H1 (cell line): ENCODE measurements at regions not wholly inside any gene's neighbourhood (a gene's known extent, or its start where the extent isn't known, plus 50 kb on each side); places are given as distances from the start of the nearest gene placed in this dataset.

Source experiments
- ATF3 ChIP-seq: IDR thresholded peaks from 2 replicates; pipeline ENCODE4 v1.6.1; 2011; ENCODE audit warnings: low read depth, mild to moderate bottlenecking, low read length; ENCODE audit not compliant: insufficient read depth
- CHD2 ChIP-seq: IDR thresholded peaks from 2 replicates; pipeline ENCODE4 v1.6.1; 2012; ENCODE audit warnings: low read length, improper control_type of control experiment
- CTCF ChIP-seq, 3 experiments: IDR thresholded peaks; 1 replicate in 2 of 3; 2 replicates in 1 of 3; pipeline versions ENCODE4 v1.5.1 to v1.6.1; 2011; ENCODE audit warnings: low read length in 3 of 3, mild to moderate bottlenecking in 3 of 3, inconsistent platforms in 2 of 3, low read depth in 1 of 3, moderate library complexity in 1 of 3; ENCODE audit not compliant: insufficient read depth in 1 of 3; ENCODE audit errors: control extremely low read depth in 1 of 3
- EP300 ChIP-seq, 2 experiments: IDR thresholded peaks; 1 replicate in 1 of 2; 2 replicates in 1 of 2; pipeline ENCODE4 v1.6.1; 2011 to 2012; ENCODE audit warnings: low read depth in 2 of 2, low read length in 2 of 2, mild to moderate bottlenecking in 2 of 2, borderline replicate concordance in 1 of 2, inconsistent platforms in 1 of 2, moderate library complexity in 1 of 2
- MAFK ChIP-seq: IDR thresholded peaks from 2 replicates; pipeline ENCODE4 v1.6.1; 2012; ENCODE audit warnings: low read depth, mild to moderate bottlenecking, improper control_type of control experiment, low read length
- SIX5 ChIP-seq: IDR thresholded peaks from 2 replicates; pipeline ENCODE4 v1.6.1; 2011; ENCODE audit warnings: mild to moderate bottlenecking, low read depth, low read length

- TF ChIP-seq ATF3 (no peak), SIX5 (no peak), CTCF (IDR thresholded peaks at IDR 0.05; ENCODE audit: control extremely low read depth in 1 of 3, insufficient read depth in 1 of 3, low read depth in 1 of 3, low read length in 3 of 3) (no peak), CHD2 (no peak), MAFK (no peak), EP300 (IDR thresholded peaks at IDR 0.05; ENCODE audit: borderline replicate concordance in 1 of 2, low read depth in 2 of 2, low read length in 2 of 2) (no peak)
These were observed 82.4 kb upstream of the NREP start (continued) for GRCh38 chr5:111839438-111839837.
